Mammary epithelial cell (primary cell): ENCODE measurements at regions not wholly inside any gene's neighbourhood (a gene's known extent, or its start where the extent isn't known, plus 50 kb on each side); places are given as distances from the start of the nearest gene placed in this dataset.

ENCODE experiments used
- CTCF ChIP-seq, 2 donors: IDR thresholded peaks in 1 of 2; conservative IDR thresholded peaks in 1 of 2; 2 replicates each; pipeline ENCODE4 v1.5.1; 2011 to 2012; ENCODE audit warnings: inconsistent platforms in 2 of 2, low read length in 2 of 2, mild to moderate bottlenecking in 2 of 2, control low read depth in 1 of 2, low read depth in 1 of 2; ENCODE audit not compliant: insufficient read depth in 1 of 2; ENCODE audit errors: extremely low read depth in 1 of 2
- EZH2 ChIP-seq: IDR thresholded peaks from 2 replicates; pipeline ENCODE4 v1.6.1; 2012; ENCODE audit warnings: low read length, inconsistent platforms, borderline replicate concordance

DNA sequence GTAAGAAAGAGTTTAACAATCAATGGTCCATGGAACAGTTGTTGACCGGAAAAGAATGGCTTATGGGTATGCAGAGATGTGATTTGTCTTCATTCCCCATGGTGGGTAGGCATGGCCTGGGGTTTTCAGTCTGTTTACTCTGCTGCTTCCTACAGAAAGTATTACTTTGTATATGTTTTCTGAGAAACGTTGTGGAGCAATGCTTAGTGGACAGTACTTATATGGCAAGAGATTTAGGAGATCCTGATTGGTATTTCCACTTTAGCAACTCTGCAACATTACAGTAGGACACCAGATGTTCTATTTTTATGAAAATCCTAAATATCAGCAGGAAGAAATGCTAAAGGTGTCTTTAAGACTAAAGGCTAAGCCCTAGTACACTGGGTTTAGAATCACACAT lies 309.1 kb downstream of the AASDHPPT start:
- no peak for TF ChIP-seq EZH2
- no peak for TF ChIP-seq CTCF (conservative IDR thresholded peaks at IDR 0.05 in 1 of 2, IDR thresholded peaks at IDR 0.05 in 1 of 2; ENCODE audit: extremely low read depth in 1 of 2, insufficient read depth in 1 of 2, low read depth in 1 of 2, low read length in 2 of 2)
